Psoas muscle (tissue), 7 donors: ENCODE measurements at regions not wholly inside any gene's neighbourhood (a gene's known extent, or its start where the extent isn't known, plus 50 kb on each side); places are given as distances from the start of the nearest gene placed in this dataset.

Source experiments
- ATAC-seq, 4 donors: fragments of 200-7000 bp; cut with Tn5 transposase; one replicate each; pipeline ENCODE4 v1.9.1; 2020; ENCODE audit warnings: moderate library complexity in 3 of 4, mild to moderate bottlenecking in 2 of 4
- DNase-seq, 2 donors: peaks; one replicate each; pipeline ENCODE4 v3.0.0-alpha.2; 2020
- H3K27ac ChIP-seq: fragments of 200-600 bp; one replicate; pipeline ENCODE4 v1.8.0; 2022
- H3K27me3 ChIP-seq, 3 donors: fragments of 200-600 bp in 1 of 3; one replicate each; pipeline versions ENCODE4 v1.6.1 to v1.8.0; 2013 to 2022; ENCODE audit warnings: low read length in 2 of 3, mild to moderate bottlenecking in 2 of 3, moderate library complexity in 1 of 3; ENCODE audit not compliant: insufficient read depth in 3 of 3
- H3K36me3 ChIP-seq, 2 donors: fragments of 200-600 bp in 1 of 2; one replicate each; pipeline versions ENCODE4 v1.6.1 to v1.8.0; 2013 to 2022; ENCODE audit warnings: low read depth in 1 of 2, mild to moderate bottlenecking in 1 of 2, moderate library complexity in 1 of 2; ENCODE audit not compliant: insufficient read depth in 1 of 2
- H3K4me1 ChIP-seq: fragments of 200-600 bp; one replicate; pipeline ENCODE4 v1.8.0; 2022
- H3K4me3 ChIP-seq: fragments of 200-600 bp; one replicate; pipeline ENCODE4 v1.8.0; 2022; ENCODE audit warnings: mild to moderate bottlenecking
- H3K9me3 ChIP-seq: fragments of 200-600 bp; one replicate; pipeline ENCODE4 v1.8.0; 2022
- WGBS, 3 donors: extraction: QIAGEN DNeasy Blood & Tissue Kit; methylation state at CpG; one replicate each; pipeline versions ENCODE4 v1.1.6 to v1.1.7; 2013; 5-methylcytosine and 5-hydroxymethylcytosine counted together
- intact Hi-C, 2 donors: fragments of 100-400 bp; cut with DNase I; formaldehyde crosslinking; loops; one replicate each; pipeline versions ENCODE4 v1.11.0 to v1.14.2; 2022
- TF ChIP-seq, protein P1 (sequence below): fragments of 200-600 bp; IDR thresholded peaks from one replicate; pipeline ENCODE4 v1.8.0; 2022; ENCODE audit warnings: antibody characterized with exemption
- donor health status: healthy with polysubstance abuse.
- donor health status: DM: no; HTN: no; CAD: no; lungs with moderate emphysema.
- donor health status: Bipolar disorder and iron deficiency.
- donor health status: healthy.
- donor health status: DM: yes; HTN: yes; CAD: no.
- donor health status: DM: no; HTN: no; CAD: no.
- donor health status: DM: yes; HTN: yes; CAD: no.

DNA sequence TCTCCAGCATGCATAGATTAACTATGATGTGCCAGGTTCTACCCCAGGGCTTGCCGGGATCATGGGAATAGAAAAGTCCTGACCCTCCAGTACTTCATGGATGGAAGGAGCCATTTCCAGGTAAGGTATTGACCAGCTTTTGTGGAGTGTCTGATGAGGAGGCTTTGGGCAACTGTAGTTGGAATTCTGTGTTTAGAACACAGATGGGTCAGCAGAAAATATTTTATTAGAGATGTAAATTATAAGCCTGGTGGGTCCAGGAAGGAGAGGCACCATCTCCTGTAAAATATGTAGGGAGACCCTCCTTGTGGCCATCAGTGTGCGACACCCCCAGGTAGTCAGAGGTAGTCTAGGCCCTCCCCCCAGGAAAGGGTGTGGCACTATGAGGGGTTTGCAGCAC, 156.2 kb downstream of the IRX1 start:
- Histone ChIP-seq H3K4me1 (no peaks in the 10 kb centered on the region), H3K27me3 (no peaks in the 10 kb centered on the region), H3K9me3 (no peaks in the 10 kb centered on the region), H3K36me3 (no peaks in the 10 kb centered on the region), H3K27ac (no peak overlapping the region), H3K4me3 (no peak overlapping the region)
- TF ChIP-seq, protein P1, sequence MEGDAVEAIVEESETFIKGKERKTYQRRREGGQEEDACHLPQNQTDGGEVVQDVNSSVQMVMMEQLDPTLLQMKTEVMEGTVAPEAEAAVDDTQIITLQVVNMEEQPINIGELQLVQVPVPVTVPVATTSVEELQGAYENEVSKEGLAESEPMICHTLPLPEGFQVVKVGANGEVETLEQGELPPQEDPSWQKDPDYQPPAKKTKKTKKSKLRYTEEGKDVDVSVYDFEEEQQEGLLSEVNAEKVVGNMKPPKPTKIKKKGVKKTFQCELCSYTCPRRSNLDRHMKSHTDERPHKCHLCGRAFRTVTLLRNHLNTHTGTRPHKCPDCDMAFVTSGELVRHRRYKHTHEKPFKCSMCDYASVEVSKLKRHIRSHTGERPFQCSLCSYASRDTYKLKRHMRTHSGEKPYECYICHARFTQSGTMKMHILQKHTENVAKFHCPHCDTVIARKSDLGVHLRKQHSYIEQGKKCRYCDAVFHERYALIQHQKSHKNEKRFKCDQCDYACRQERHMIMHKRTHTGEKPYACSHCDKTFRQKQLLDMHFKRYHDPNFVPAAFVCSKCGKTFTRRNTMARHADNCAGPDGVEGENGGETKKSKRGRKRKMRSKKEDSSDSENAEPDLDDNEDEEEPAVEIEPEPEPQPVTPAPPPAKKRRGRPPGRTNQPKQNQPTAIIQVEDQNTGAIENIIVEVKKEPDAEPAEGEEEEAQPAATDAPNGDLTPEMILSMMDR: no peak
- WGBS, 3 donors: 92 to 95% (median 94%) methylated on average over 2 of the region's 2 CpGs
- DNase-seq (no peak), ATAC-seq (no peak)
- intact Hi-C loops: no loop called here

DNA sequence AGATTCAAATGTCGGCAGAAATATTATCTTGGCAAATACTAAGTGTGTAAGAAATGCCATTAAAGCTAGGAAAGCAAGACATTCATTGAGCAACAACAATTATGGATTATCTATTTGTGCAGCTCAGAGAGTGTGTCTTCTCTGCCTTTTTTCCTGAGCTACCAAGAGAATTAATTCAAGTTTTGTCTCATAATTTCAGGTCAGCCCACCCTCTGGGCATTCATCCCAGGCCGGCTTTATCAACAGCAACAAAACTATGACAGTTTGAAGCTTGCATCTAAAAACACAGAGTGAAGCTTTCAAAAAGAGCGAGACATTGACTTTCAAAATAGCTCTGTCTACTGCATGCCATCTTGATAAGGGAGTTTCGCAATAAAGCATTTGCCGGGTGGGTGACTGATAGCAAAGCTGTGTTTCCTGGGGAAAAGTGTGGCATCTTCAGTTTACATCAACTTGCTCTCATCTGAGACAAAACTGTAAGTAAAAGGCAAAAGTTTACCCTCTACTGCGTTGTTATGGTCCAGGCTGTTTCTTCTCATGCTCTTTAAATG, 182.4 kb downstream of the IRX1 start:
- H3K36me3 ChIP-seq: no peaks in the 10 kb centered on the region
- no peak overlapping the region for H3K4me3 ChIP-seq
- no peaks in the 10 kb centered on the region for H3K9me3 ChIP-seq
- H3K27me3 ChIP-seq: no peaks in the 10 kb centered on the region
- TF ChIP-seq, protein P1: no peak
- no peaks in the 10 kb centered on the region for H3K4me1 ChIP-seq
- DNase-seq: no peak
- no peak overlapping the region for H3K27ac ChIP-seq
- ATAC-seq: no peak
- WGBS, 3 donors: 57 to 73% (median 59%) methylated on average over 6 of the region's 6 CpGs
- intact Hi-C loops: no loop called here

DNA sequence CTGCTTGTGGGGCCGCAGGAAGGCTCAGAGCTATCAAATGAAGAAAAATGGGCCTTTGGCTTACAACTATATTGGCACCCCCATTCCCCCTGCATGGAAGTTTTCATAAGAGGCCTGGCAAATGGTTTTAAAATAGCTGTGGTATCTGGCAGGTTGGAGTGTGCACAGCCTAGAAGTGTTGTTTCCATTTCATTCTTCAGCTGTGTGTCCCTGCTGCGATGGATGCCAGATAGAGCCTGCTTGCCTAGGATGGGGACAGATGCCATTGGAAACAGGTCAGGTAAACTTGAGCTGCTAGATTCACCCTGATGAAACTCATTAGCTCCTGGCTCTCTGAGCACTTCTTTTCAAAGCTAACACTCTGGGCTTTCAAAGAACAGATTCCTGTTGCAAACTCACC, 183.3 kb downstream of the IRX1 start:
- Histone ChIP-seq H3K36me3 (no peaks in the 10 kb centered on the region), H3K27ac (no peak overlapping the region), H3K27me3 (no peaks in the 10 kb centered on the region), H3K4me1 (no peaks in the 10 kb centered on the region), H3K4me3 (no peak overlapping the region), H3K9me3 (no peaks in the 10 kb centered on the region)
- WGBS, 3 donors: 74 to 86% (median 82%) methylated on average over 2 of the region's 2 CpGs
- TF ChIP-seq, protein P1: no peak
- ATAC-seq (no peak), DNase-seq (no peak)
- intact Hi-C loops: no loop called here

DNA sequence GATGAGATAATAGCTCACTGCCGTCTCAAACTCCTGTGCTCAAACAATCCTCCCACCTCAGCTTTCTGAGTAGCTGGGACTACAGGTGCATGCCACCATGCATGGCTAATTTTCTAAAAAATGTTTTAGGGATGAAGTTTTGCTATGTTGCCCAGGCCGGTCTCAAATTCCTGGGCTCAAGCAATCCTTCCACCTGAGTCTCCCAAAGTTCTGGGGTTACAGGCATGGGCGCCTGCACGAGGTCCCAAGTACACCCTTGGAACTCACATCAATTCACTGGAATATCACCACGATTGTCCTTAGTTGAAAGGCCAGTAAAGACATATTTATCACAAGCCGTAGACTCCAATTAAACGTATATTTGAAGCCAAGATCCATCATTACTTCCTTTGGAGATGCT, 184.6 kb downstream of the IRX1 start:
- Histone ChIP-seq H3K4me1 (no peaks in the 10 kb centered on the region), H3K4me3 (no peak overlapping the region), H3K36me3 (no peaks in the 10 kb centered on the region), H3K9me3 (no peaks in the 10 kb centered on the region), H3K27ac (no peak overlapping the region), H3K27me3 (no peaks in the 10 kb centered on the region)
- TF ChIP-seq, protein P1: no peak
- intact Hi-C loops: no loop called here
- WGBS, 3 donors: 83 to 89% (median 86%) methylated on average over 7 of the region's 7 CpGs
- no peak for ATAC-seq
- no peak for DNase-seq

DNA sequence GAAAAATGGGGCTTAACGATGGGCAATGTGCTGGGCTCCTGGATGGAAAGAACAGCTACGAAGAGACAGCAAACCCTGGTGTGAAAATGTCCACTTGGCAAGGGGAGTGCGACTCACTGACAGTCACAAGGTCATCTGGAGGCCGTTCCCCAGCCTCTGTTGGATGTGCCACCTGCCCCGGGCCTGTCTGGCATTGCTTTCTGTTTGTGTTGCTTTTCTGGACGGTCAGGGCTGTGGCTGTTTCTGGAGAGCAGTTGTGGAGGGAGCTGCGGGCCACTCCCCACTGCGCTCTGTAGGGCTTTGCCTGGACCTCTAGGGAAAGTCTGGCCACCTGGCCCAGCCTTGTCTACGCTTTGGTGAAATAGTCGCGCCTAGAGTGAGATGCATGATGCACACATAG, 185.3 kb downstream of the IRX1 start:
- WGBS, 3 donors: 53 to 71% (median 59%) methylated on average over 11 of the region's 11 CpGs
- Histone ChIP-seq H3K4me3 (no peak overlapping the region), H3K4me1 (no peaks in the 10 kb centered on the region), H3K27ac (no peak overlapping the region), H3K9me3 (no peaks in the 10 kb centered on the region), H3K27me3 (peaks cover 0 to 2% (median 0%) of the 10 kb centered on the region in 3 donors), H3K36me3 (no peaks in the 10 kb centered on the region)
- DNase-seq: no peak
- no peak for ATAC-seq
- intact Hi-C loops: no loop called here
- TF ChIP-seq, protein P1: no peak
